HFF-Myc (cell line): ENCODE measurements at regions not wholly inside any gene's neighbourhood (a gene's known extent, or its start where the extent isn't known, plus 50 kb on each side); places are given as distances from the start of the nearest gene placed in this dataset.

Experiments used
- DNase-seq: peaks from one replicate; pipeline ENCODE4 v3.0.0-alpha.2; 2011; ENCODE audit warnings: low read depth; ENCODE audit errors: extremely low read depth
- H3K4me3 ChIP-seq: replicated peaks from 2 replicates; pipeline ENCODE4 v1.5.1; 2011; ENCODE audit warnings: low read depth, mild to moderate bottlenecking, control low read depth, low read length
- TF ChIP-seq, protein P1 (sequence below): IDR thresholded peaks from 2 replicates; pipeline ENCODE4 v1.5.1; 2012; ENCODE audit warnings: mild to moderate bottlenecking, low read depth, low read length, control low read depth; ENCODE audit errors: missing control alignments

DNA sequence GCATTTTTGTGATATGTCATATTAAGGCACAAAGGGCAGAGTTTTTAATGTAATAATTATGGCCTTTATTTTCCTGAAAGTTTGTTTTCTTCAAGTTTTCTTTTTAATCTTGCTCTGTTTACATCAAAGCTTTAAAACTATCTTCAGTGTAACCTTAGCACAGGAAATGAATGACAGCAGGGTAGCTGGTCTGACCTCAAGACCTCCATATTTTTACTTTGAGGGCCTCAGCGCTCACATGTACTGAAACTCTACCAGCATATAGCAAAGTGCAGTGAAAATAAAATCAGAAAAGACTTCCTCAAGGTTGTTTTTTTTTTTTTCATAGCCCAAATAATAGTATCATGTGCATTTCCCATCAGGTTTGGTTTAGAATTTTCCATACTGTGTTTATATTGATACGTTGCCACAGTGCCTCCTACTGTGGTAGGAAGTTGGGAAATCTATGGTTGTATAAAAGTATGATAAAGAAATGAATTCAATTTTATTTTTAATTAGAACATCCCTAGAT, 163.4 kb downstream of the UBE2E3 start:
- TF ChIP-seq, protein P1, sequence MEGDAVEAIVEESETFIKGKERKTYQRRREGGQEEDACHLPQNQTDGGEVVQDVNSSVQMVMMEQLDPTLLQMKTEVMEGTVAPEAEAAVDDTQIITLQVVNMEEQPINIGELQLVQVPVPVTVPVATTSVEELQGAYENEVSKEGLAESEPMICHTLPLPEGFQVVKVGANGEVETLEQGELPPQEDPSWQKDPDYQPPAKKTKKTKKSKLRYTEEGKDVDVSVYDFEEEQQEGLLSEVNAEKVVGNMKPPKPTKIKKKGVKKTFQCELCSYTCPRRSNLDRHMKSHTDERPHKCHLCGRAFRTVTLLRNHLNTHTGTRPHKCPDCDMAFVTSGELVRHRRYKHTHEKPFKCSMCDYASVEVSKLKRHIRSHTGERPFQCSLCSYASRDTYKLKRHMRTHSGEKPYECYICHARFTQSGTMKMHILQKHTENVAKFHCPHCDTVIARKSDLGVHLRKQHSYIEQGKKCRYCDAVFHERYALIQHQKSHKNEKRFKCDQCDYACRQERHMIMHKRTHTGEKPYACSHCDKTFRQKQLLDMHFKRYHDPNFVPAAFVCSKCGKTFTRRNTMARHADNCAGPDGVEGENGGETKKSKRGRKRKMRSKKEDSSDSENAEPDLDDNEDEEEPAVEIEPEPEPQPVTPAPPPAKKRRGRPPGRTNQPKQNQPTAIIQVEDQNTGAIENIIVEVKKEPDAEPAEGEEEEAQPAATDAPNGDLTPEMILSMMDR: no peak
- no peak for DNase-seq
- H3K4me3 ChIP-seq: no peak overlapping the region

DNA sequence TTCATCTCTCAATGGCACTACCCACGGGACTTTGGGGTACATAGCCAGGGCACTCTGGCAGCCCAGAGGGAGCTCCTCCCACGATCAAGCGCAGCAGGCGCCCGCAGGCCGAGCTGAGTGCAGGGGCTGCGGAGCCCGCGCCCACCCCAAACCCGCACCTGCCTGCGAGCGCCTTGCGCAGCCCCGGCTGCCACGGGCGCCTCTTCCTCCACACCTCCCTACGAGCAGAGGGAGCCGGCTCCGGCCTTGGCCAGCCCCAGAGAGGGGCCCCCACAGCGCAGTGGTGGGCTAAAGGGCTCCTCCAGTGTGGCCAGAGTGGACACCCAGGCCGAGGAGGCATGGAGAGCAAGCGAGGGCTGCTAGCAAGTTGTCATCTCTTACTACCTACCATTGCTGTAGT, 165.2 kb downstream of the UBE2E3 start:
- no peak for DNase-seq
- H3K4me3 ChIP-seq: no peak overlapping the region
- TF ChIP-seq, protein P1: no peak

DNA sequence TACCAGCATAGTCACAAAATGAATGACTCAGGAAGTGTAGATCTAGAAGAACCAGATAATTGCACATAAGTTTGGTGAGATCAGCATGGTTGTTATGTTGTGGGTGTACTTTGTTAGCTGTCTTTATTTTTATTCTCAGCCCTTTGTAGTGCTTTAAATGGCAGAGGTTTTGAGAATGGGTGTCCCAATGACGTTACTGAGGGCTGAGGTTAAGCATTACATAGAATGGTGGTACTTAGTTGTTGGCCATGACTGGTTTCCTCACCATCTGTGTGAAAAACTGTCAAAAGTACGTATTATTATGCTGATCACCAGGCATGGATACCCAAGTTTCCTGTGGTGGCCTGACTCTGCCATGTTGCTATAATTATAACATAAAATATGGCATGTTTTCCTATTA, 165.8 kb downstream of the UBE2E3 start:
- TF ChIP-seq, protein P1: no peak
- H3K4me3 ChIP-seq: no peak overlapping the region
- no peak for DNase-seq

DNA sequence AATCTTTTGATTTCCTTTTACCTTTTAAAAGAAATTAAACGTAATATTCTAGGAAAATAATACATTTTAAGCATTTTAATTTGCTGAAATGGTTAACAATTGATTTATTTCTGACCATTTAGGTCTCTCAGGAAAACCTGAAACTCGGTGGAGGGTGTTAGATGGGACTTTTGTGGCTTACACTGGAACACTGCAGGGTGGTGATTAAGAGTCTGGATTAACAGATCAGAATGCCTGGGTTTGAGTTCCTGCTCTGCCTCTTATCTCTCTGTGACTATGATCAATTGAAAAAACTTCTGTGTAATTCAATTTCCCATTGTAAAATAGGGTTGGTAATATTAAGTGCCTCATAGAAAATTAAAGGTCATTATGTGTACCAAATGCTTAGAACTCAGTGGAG, 168.7 kb downstream of the UBE2E3 start:
- no peak for DNase-seq
- TF ChIP-seq, protein P1: no peak
- H3K4me3 ChIP-seq: no peak overlapping the region

DNA sequence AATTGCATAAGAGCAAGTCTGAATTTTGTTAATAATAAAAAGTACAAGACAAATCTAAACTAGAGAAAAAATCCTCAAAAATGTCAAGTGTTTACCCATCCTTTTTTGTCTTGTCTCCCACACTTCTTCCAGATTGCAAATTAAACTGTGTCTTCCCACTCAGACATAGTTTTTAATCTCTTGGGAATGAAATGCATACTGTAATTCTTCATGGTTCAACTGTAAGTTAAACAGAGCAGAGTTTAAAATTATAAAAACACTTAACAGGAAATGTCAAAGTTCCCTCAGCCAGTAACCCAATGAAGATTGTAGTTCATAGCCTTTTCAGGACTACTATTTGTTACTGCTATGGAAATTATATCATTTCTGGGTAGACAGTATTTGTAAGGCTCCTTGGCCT, 171.8 kb downstream of the UBE2E3 start:
- TF ChIP-seq, protein P1: no peak
- DNase-seq: no peak
- no peak overlapping the region for H3K4me3 ChIP-seq

DNA sequence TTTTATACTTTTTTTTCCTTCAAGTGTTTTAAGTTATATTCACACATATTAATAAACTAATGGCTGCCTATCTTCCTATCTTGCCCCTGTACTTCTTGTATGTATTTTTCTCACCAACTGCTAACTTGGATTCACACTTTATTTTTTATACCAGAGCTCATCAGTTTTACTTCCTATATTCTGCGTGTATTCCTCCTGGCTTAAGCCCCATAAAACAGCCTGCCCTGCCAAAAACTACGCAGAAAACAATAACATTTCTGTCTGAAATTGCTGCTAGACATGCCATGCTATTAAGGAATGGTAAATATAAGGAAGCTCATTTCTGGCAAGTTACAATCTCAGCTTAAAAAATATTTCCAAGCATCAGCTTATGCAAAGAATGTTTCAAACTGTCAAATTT, 172.3 kb downstream of the UBE2E3 start:
- TF ChIP-seq, protein P1: no peak
- H3K4me3 ChIP-seq: no peak overlapping the region
- DNase-seq: no peak

DNA sequence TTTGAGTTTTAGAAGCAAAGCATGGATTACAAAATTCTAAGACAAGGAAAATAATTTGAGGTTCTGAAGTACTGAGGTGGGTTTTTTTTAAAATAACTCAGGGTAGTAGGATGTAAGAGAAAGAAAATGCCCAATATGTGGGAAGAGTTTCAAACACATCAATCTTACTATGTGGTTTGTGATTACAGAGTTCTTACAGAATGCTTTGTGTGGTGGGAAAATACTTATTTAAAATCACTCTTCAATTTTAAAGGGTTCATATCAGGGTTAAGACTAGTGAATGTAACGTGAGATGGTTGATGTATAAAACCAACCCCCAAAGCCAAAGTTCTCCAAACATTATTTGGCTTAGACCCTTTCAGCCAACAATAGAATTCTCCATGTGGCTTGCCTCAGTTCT, 173.5 kb downstream of the UBE2E3 start:
- H3K4me3 ChIP-seq: no peak overlapping the region
- TF ChIP-seq, protein P1: no peak
- DNase-seq: no peak
